ENCODE measurements at regions not wholly inside any gene's neighbourhood (a gene's known extent, or its start where the extent isn't known, plus 50 kb on each side); places are given as distances from the start of the nearest gene placed in this dataset.

GRCh38 chr17:73746314-73747073 lies 102.2 kb upstream of the SDK2 start:
- no peak for TF ChIP-seq CTCF (IDR thresholded peaks at IDR 0.05; ENCODE audit: low read depth, low read length)
- TF ChIP-seq EZH2phosphoT487 (IDR thresholded peaks at IDR 0.05; ENCODE audit: low read depth), result no peak
- Histone ChIP-seq H3K27ac (ENCODE audit: low read length) (no peak overlapping the region), H3K9me3 (ENCODE audit: insufficient read depth, low read length) (no peaks in the 10 kb centered on the region), H3K4me3 (ENCODE audit: low read length) (no peak overlapping the region), H4K20me1 (ENCODE audit: insufficient read depth, low read length) (no peaks in the 10 kb centered on the region), H3K36me3 (replicated peaks; ENCODE audit: low read depth, low read length) (no peaks in the 10 kb centered on the region), H3K9ac (ENCODE audit: low read length) (no peak overlapping the region), H3K4me1 (ENCODE audit: low read length) (no peaks in the 10 kb centered on the region), H3K27me3 (ENCODE audit: low read depth, low read length) (peaks cover 9% of the 10 kb centered on the region; the same call in 1 of the 2 replicates), H3K4me2 (ENCODE audit: low read length) (no peak overlapping the region), H2AFZ (ENCODE audit: low read depth, low read length) (no peak overlapping the region), H3K79me2 (ENCODE audit: low read length) (no peaks in the 10 kb centered on the region)

DNA sequence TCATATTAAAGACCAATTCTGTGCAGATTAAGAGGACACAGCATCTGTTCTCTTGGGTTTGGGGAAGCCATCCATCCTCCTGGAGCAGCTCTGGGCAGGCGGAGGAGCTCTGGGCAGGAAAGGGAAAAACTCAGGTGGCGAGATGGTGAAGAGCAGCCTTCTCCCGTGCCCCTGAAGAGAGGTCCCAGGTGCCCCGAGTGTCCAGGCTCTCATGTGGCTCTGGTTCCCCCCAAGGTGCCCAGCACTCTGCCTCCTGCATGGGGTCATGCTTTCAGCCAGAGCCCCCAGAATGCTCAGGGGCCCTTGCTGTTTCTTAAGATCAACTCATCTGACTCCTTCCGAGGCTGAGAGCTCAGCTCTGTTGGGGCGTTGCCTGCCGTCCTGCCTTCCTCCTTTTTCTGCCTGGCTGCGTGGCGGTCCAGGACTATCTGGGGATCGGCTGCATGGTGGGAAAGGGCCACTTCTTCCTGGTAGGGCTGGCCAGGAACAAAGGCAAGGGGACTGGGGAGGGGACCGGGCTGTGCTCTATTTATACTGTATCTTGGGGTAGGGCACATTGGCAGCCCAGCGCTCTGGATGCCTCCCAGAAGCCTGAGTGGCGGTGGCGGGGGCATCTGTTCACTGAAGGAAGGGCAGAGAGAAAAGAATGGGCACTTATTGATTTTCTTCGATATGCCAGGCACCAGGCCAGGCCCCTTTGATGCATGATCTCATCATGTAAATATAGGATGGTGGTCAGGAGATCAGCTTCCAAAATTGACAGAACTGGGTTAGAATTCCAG lies 103.2 kb upstream of the SDK2 start:
- peaks cover 9% of the 10 kb centered on the region; the same call in 1 of the 2 replicates for H3K27me3 ChIP-seq (ENCODE audit: low read depth, low read length)
- TF ChIP-seq CTCF (IDR thresholded peaks at IDR 0.05; ENCODE audit: low read depth, low read length) (no peak), EZH2phosphoT487 (IDR thresholded peaks at IDR 0.05; ENCODE audit: low read depth) (no peak)
- no peak overlapping the region for H3K9ac ChIP-seq (ENCODE audit: low read length)
- no peaks in the 10 kb centered on the region for H3K4me1 ChIP-seq (ENCODE audit: low read length)
- H3K4me2 ChIP-seq (ENCODE audit: low read length), result no peak overlapping the region
- H2AFZ ChIP-seq (ENCODE audit: low read depth, low read length), result no peak overlapping the region
- no peaks in the 10 kb centered on the region for H3K9me3 ChIP-seq (ENCODE audit: insufficient read depth, low read length)
- no peaks in the 10 kb centered on the region for H3K79me2 ChIP-seq (ENCODE audit: low read length)
- H3K4me3 ChIP-seq (ENCODE audit: low read length), result no peak overlapping the region
- H3K27ac ChIP-seq (ENCODE audit: low read length), result no peak overlapping the region
- H4K20me1 ChIP-seq (ENCODE audit: insufficient read depth, low read length), result no peaks in the 10 kb centered on the region
- no peaks in the 10 kb centered on the region for H3K36me3 ChIP-seq (replicated peaks; ENCODE audit: low read depth, low read length)

DNA sequence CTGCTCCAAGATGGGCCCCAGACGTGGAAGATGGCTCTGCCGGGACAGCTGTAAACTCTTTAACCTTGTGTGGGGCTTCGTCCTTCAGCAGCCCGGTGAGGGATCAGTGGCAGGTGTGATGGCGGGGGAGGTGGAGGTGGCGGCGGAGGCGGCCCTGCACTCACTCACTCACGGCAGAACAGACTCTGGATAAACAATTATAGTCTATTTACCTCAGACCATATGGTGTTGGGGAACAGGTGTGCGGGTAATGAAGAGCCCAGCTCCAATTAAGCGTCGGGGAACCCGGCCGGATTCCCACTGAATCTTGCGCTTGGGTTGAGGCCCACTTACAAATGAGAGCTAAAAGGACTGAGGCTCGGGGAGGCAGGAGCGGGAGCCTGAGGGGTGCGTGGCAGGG lies 104.3 kb upstream of the SDK2 start:
- Histone ChIP-seq H3K27me3 (ENCODE audit: low read depth, low read length) (peaks cover 9% of the 10 kb centered on the region; the same call in 1 of the 2 replicates), H3K79me2 (ENCODE audit: low read length) (no peaks in the 10 kb centered on the region), H3K9me3 (ENCODE audit: insufficient read depth, low read length) (no peaks in the 10 kb centered on the region), H2AFZ (ENCODE audit: low read depth, low read length) (no peak overlapping the region), H3K4me1 (ENCODE audit: low read length) (no peaks in the 10 kb centered on the region), H3K27ac (ENCODE audit: low read length) (no peak overlapping the region), H3K9ac (ENCODE audit: low read length) (no peak overlapping the region), H4K20me1 (ENCODE audit: insufficient read depth, low read length) (no peaks in the 10 kb centered on the region), H3K36me3 (replicated peaks; ENCODE audit: low read depth, low read length) (no peaks in the 10 kb centered on the region), H3K4me2 (ENCODE audit: low read length) (no peak overlapping the region), H3K4me3 (ENCODE audit: low read length) (no peak overlapping the region)
- TF ChIP-seq EZH2phosphoT487 (IDR thresholded peaks at IDR 0.05; ENCODE audit: low read depth), result no peak
- no peak for TF ChIP-seq CTCF (IDR thresholded peaks at IDR 0.05; ENCODE audit: low read depth, low read length)

DNA sequence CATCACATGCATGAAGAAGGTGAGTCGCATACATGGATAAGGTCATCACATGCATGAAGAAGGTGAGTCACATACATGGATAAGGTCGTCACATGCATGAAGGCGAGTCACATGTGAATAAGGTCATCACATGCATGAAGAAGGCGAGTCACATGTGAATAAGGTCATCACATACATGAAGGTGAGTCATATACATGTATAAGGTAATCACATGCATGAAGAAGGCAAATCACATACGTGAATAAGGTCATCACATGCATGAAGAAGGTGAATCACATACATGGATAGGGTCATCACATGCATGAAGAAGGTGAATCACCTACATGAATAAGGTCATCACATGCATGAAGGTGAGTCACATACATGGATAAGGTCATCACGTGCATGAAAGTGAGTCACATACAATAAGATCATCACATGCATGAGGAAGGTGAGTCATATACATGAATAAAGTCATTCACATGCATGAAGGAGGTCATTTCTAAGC lies 105.1 kb upstream of the SDK2 start:
- no peak overlapping the region for H3K27ac ChIP-seq (ENCODE audit: low read length)
- no peak for TF ChIP-seq CTCF (IDR thresholded peaks at IDR 0.05; ENCODE audit: low read depth, low read length)
- no peak for TF ChIP-seq EZH2phosphoT487 (IDR thresholded peaks at IDR 0.05; ENCODE audit: low read depth)
- H3K9me3 ChIP-seq (ENCODE audit: insufficient read depth, low read length), result no peaks in the 10 kb centered on the region
- no peak overlapping the region for H3K4me3 ChIP-seq (ENCODE audit: low read length)
- no peaks in the 10 kb centered on the region for H4K20me1 ChIP-seq (ENCODE audit: insufficient read depth, low read length)
- no peak overlapping the region for H2AFZ ChIP-seq (ENCODE audit: low read depth, low read length)
- no peaks in the 10 kb centered on the region for H3K79me2 ChIP-seq (ENCODE audit: low read length)
- no peaks in the 10 kb centered on the region for H3K36me3 ChIP-seq (replicated peaks; ENCODE audit: low read depth, low read length)
- H3K4me2 ChIP-seq (ENCODE audit: low read length), result no peak overlapping the region
- peaks cover 9% of the 10 kb centered on the region; the same call in 1 of the 2 replicates for H3K27me3 ChIP-seq (ENCODE audit: low read depth, low read length)
- H3K9ac ChIP-seq (ENCODE audit: low read length), result no peak overlapping the region
- no peaks in the 10 kb centered on the region for H3K4me1 ChIP-seq (ENCODE audit: low read length)

All from OCI-LY3 (cell line).